HG02852 (cell line): ENCODE measurements at regions not wholly inside any gene's neighbourhood (a gene's known extent, or its start where the extent isn't known, plus 50 kb on each side); places are given as distances from the start of the nearest gene placed in this dataset.
"Not testable (repeated sequence)": the region's sequence is repeated elsewhere in the genome, so short reads cannot be mapped to it uniquely, and the experiment has no call there.

ENCODE experiments used
- ATAC-seq: cut with Tn5 transposase; IDR thresholded peaks from one replicate; pipeline ENCODE4 v1.9.1; 2021; ENCODE audit warnings: mild to moderate bottlenecking, moderate library complexity; ENCODE audit not compliant: unreplicated experiment

DNA sequence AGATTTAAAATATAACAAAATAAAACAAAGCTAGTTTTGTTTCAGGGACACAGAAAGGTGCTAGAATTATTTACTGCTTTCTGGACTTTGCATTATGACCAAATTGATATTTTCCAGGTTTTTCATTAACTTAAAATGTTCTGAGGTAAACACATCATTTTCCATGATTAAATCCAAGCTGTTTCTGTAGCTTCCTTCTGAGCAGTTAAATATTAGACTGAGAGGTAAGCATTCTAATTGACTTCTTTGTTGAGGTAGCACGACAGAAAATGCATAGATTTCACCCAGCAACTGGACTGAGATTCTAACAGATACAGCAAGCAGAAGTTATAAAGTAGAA, 98.3 kb downstream of the BMP4 start:
- no peak for ATAC-seq

DNA sequence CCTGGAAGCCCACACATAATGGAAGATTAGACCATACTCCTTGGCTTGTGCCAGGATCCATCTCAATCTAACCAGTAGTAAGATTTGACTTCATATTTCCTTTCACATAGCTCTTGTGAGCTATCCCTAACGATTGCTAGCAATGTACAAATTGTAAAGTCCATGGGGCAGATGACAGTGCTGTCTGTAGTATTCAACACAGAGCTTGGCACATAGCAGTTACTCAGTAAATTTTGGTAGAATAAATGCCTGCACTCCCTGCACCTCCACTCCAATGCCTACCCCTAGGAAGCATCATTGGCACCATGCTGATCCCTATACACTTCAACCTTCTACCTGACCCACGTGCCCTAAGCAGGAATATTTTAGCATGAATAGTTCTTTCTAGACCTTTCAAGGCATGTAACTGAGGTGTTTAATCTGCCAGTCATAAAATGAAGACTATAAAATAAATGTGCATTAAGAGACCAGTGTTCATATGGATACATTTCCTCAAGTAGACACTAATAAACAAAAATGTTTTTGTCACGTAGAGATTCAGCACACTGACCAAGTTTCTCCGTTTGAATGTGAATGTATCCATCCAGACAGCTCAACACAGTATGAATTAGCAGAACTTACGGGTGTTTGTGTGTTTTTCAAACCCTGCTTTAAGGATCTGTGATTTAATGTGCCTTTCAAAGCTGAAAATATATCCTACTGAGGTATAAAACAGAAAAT, 98.8 kb downstream of the BMP4 start:
- no peak for ATAC-seq

DNA sequence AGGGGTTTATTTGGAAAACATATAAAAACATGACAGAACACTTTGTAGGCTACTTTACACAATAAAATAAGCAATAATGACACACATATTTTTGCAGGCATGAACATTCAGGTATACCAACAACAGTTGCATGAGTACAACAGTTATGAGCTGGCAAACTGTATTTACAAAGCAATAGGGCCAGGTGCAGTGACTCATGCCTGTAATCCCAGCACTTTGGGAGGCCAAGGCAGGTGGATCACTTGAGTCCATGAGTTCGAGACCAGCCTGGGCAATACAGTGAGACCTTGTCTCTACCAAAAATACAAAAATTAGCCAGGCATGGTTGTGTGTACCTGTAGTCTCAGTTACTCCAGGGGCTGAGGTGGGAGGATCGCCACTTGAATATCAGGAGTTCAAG, 101.1 kb downstream of the BMP4 start:
- ATAC-seq = no peak

DNA sequence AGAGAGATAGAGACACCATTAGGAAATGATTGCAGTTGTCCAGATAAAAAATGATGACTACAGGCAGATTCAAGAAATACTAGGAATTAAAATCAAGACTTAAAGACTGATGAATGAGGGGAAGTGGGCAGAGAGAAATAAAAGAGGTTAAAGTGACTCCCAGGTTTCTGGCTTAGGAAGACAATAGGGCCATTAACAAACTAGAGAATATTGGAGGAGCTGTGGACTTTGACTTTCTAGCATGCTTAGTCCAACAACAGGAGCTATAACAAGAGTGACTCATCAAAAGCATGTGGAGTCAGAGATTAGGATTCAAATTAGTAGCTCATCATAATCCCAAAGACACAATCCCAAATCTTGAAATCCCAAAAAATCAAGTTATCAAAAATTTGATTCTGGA, 101.5 kb downstream of the BMP4 start:
- ATAC-seq = no peak

DNA sequence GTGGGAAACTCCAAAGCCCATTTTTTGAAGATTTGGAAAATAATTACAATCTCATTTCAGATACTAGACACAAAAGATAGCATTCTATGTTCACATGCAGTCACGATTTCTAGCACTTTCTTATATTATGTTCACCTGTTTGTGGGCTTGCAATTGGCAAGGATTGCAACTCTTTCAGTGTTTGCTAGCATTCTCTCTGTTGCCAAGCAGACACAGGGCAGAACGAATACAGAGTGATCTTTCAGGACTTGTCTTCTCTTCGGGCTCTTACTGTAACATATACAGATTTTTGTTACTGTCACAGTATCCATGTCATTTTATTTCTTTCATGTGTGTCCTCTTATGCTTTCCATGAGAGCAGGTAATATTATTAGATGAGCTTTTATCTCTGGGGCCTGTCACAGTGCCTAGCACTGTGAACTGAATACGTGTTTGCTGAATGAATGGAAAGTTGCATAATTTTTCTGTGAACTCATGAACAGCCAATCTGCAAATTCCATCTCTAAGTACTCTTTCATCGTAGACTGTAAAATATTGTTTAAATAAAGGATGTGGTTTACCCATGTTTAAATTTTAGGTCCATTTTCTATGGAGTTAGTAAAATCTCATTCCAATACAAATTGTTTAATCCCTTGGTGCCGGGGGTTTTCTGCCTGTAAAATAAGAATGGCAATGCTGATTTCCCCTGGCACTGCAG, 105.1 kb downstream of the BMP4 start:
- no peak for ATAC-seq

DNA sequence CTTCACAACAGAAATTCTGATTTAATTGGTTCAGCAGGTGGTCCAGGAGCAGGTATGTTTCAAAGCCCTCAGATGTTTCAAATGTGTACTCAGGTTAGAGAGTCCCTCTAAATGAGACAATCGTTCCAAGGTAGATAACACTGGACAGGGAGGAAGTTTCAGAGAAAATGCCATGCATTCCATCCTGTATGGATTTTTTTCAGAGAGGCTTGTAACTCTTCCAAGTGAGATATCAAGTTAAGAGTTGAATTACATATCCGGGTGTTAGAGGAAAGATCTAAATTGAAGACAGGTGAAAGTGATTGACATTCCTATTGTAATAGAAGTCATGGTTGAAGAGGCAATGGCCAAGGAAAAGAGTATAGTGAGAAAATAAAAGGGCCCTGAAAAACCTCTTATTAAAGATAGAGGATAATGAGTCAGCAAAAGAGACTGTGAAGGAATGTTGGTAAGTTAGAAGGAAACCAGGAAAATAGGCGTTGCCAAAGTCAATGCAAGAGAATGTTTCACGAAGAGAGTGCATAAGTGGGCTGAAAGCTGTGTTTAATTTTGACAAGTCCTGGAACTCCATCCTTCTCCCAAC, 105.8 kb downstream of the BMP4 start:
- ATAC-seq = no peak

DNA sequence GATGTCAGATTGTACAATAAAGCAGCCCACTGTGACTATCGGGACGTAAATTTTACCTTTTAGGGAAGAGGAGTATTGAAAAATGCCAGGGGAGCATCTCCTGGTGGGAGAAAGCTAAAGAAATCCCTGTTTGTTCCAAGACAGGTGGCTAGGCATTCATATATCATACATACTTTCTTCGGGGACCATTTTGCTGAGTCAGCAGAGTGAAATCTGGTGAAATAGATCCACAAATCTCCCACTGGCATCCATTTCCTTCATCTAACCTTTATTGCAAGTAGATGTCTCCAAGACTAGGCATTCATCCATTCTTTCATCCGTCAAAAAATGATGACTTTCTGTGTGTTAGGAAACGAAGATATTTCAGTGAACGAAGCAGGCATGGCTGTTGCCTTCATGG, 107.1 kb downstream of the BMP4 start:
- ATAC-seq = no peak

DNA sequence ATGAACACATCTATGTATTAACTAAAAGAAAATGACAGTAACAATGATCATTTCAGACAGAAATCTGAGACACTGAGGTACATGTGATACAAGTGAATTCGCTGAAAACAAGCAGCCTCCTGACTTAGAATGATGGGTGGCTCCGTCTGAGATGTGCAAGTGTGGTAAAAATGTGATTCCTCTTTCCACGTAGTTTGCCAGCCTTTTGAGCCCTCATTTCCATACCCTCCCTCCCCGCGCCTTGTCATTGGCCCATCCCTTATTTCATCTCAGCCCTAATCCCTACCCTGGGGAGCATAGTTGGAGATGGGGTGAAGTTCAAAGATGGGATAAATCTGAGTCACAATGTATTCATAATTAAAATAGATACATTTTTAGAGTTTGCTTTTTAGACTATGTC, 107.8 kb downstream of the BMP4 start:
- no peak for ATAC-seq

DNA sequence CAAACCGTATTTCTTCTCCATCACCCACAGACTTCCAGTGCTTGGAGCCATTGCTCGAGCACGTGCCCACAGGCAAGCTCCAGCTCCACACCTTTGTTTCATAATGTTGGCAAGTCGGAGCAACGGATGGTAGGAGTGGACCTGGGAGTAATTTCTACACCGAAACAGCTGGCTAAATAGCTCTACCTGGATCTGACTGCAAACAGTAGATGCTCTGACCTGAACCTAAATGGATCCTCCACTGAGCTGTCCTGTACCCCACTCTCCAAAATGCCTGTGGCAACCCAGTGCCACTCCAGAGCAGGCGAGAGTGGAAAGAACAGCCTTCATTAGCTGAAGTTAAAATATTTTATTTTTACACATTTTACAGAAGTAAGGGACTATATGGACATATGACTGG, 108.7 kb downstream of the BMP4 start:
- ATAC-seq = no peak

DNA sequence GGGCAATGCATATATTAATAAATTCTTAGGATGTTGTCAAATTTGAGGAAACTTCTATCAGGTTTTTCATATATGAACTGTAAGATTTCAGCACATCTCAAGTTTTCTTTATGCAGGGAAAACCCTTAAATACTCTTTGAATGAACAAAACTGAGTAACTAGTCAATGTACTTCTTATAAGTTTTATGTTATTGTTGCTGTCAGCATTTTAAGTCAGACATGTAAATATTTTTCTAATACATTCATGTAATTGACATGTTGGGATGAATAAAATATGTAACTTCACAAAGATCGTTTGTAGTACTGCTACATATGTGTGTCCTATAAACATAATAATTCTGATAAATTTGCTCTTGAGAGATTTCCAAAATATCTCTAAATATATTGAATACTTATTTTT, 109.6 kb downstream of the BMP4 start:
- no peak for ATAC-seq

DNA sequence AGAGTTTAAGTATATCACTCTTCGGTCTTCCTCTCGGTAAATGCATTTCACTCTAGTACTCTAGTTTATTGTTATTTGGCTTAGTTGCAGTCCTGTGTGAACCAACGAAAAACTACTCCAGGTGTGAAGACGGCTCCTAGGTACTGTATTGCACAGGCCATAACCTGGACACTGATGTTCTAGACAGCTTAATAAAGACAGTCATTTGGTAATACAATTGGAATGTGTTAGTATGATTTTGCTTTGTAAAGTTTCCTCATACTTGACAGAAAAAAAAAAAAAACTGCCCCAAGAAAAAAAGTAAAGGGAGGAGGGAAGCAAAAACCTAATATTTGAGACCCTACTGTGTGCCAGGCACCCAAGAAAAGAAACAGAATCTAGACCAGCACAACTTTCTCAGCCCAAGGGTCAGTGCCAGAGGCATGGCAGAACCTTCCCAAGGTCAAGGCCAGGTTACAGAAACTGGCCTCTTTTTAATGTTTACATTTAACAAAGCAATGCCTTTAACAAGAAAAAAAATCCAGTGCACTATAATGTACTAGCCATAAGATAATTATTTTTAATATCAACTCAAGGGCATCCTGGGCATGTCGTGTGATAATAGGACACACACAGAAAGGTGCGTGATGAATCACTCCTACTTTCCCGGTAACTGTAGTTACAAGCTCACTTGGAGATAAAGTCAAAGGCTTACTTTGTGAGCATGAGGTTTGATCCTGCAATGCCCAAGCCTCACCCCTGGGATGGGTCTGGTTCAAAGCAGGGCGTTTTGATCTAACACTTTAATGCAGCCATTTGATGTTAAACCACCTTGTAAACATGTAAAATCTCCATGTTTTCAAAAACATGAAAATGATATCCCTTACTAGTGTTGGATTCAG, 110.6 kb downstream of the BMP4 start:
- no peak for ATAC-seq

DNA sequence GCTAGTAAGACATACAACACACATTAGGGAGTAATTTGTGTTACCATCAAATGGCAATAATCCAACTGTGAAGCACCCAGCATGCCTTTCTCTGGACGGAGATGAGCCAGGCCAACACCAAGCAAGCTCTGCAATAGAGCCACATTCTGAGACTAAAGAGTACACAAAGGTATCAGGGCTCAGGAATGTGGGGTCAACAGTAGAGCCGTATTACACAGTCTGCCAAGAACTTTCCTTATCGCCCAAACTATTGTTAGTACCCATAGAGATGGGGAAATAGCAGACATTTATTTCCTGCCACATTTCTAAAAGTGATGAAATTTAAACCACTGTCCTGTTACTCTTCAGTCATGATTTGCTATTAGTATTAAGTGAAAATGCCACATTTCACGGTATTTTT, 113.7 kb downstream of the BMP4 start:
- no peak for ATAC-seq

DNA sequence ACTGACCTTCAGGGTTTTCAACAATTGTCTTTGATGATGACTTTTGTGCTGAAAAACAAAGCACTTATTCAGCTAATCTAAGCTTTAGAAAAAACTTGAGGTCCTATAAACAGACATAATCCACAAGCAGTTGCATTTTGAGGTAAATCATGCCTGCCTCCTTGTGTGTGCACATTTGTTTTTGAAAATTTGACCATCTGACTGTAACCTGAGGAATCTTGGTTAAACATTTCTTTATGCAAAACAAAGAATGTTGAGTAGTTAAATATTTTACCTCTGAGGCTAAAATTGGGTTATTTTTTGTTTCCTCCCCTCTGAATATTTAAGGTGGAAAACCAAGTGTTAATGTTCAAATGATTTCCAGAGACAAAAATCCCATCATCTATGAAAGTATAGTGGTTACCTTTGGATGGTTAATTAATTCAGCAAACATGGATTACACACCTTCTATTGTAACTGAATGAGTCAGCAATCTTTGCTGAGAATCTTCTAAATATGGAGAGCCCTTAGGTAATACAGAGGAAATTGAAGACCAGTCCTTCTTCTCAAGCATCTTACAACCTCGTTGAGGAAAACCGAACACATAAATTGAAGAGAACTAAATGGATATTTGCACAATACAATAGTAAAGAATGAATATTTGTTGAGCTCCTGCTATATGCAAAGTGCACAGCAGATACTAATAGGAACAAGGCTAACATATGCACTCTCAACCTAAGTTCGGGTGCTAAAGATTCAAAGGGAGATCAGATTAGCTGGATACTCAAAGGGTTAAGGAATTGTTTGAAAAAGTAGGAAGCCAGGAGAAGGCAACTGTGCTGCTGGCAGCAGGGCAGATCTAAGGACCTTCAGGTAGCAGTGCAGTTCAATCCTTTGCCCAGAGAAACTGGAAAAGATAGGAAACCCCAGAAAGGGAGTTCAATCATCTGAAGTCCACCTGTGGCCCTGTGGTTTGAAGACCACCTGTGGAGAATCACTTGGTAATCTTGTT, 115.2 kb downstream of the BMP4 start:
- no peak for ATAC-seq

DNA sequence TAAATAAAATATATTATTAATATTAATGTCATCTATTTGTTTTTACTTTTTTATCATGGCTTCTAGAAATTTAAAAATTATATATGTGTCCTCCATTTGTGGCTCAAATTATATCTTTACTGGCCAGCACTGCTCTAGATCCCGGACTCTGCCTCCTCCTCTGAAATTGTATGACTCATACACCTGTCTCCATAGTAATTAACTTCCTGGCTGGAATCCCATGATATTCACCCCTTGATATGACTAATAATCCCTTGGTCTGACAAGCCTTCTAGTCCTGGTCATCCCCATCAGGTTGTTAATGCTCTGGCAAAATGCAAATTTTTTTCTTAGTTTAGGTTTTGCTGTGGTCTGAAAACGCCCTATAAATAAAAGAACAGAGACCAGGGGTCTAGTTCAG, 116.2 kb downstream of the BMP4 start:
- ATAC-seq = no peak

DNA sequence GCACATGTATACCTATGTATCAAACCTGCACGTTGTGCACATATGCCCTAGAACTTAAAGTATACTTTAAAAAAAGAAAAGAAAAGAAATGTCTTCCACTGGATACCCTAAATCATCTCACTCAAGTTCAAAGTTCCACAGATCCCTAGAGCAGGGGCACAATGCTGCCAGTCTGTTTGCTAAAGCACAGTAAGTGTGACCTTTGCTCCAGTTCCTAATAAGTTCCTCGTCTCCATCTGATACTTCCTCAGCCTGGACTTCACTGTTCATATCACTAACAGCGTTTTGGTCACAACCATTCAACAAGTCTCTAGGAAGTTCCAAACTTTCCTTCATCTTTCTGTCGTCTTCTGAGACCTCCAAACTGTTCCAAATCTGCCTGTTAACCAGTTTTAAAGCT, 118.3 kb downstream of the BMP4 start:
- no peak for ATAC-seq

DNA sequence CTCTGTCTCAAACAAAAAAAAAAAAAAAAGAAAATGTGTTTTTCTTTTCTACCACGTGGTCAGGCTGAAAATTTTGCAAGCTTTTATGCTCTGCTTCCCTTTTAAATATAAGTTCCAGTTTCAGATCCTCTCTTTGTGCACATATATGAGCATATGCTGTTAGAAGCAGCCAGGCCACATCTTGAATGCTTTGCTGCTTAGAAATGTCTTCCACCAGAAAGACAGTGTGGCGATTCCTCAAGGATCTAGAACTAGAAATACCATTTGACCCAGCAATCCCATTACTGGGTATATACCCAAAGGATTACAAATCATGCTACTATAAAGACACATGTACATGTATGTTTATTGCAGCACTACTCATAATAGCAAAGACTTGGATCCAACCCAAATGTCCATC, 119.0 kb downstream of the BMP4 start:
- ATAC-seq = not testable (repeated sequence)

DNA sequence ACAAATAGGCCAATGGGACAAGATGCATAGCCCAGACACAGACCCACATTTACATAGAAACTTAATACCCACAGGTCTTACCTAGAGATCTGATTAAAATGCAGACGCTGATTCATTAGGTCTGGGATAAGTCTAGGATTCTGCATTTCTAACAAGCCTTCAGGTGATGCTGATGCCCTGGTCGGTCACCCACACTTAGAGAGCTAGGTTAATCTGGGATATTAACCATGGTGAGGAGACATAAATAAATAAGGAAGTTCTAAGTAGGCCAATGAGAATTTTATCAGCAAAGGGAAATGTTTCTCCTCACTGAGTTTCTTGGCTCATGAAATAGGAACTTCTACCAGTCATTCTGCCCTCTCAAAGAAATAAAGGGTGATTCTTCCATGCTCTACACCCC, 120.1 kb downstream of the BMP4 start:
- ATAC-seq = no peak

DNA sequence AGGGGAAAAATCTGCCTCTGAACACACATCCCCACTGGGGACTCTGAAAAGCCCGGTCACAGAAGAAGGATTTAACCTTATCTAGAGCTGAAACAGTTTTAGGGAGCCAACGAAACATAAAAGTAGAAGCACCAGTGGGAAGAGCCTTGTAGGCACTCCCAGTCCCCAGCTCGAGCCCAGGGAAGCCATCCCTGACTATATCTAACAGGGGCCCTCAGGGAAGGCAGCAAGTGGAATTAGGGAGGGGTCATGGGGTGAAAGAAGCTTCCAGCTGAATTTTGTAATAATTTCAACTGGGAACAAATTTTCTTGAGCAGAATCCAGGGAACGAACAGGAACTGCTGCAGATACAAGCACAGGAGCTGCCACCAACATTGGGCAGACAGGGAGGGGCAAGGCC, 127.8 kb downstream of the BMP4 start:
- ATAC-seq = no peak

DNA sequence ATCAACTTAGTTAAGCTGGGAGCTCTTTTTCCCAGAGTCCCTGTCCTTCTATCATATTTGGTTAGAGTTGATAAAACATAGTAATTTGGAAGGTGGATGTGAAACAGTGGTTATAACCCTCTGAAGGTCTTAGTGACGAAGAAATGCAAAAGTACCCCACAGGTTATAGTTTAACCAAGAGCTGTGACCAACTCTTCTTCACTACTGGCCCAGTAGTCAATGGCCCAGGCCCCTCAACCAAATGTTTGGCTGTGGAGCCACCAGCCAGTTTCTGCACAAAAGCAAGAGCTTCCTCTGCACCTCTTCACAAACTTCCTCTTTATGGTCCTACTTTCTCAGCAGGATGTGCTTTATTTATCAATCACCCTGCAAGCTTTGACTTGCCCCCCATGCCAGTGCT, 132.6 kb downstream of the BMP4 start:
- ATAC-seq = no peak

DNA sequence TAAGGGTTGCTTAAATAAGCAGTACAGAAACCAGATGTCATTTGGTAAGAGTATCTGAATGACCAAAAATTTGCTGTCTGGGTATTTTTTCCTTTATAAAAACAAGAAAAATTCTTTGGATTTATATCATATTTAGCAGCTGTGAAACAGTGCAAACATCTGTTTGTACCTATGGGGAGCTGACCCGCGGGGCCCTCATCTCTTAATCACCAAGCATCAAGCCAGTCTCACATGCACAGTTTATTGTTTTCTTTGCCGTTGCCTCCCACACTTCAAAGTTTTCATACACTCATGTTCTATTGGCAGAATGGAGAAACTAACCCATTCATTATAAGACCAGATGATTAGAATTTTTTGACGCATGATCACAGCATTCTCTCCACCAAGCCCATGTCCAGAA, 142.2 kb downstream of the BMP4 start:
- no peak for ATAC-seq
